Panc1 (cell line): ENCODE measurements at regions not wholly inside any gene's neighbourhood (a gene's known extent, or its start where the extent isn't known, plus 50 kb on each side); places are given as distances from the start of the nearest gene placed in this dataset.

Source experiments
- ATAC-seq: fragments of 200-7000 bp; cut with Tn5 transposase; 2 replicates; pipeline ENCODE4 v1.9.1; 2020; ENCODE audit warnings: mild to moderate bottlenecking, moderate library complexity
- BruUV-seq: library from RNA; stranded (reverse); fragments of 400-500 nt; replicated peaks from 2 replicates; lab custom pipeline; 2021; lab: Mats Ljungman, UMichigan
- CTCF ChIA-PET: fragments of 300-600 bp; sonication (Branson Sonifier 250); formaldehyde crosslinking; loops from one replicate; lab custom pipeline; 2022; ENCODE audit warnings: antibody characterized with exemption; lab: Charles Lee
- POLR2A ChIA-PET: fragments of 300-600 bp; sonication (Branson Sonifier 250); formaldehyde crosslinking; loops from one replicate; lab custom pipeline; 2022; ENCODE audit warnings: antibody characterized with exemption; lab: Charles Lee
- DNase-seq: peaks from one replicate; pipeline ENCODE4 v3.0.0-alpha.2; 2010; ENCODE audit warnings: low read depth, low spot score
- H3K27ac ChIP-seq: 2 replicates; pipeline ENCODE4 v1.5.1; 2011; ENCODE audit warnings: mild to moderate bottlenecking, low read length, inconsistent platforms
- H3K27me3 ChIP-seq: fragments of 200-500 bp; sonication (Bioruptor generic); 2 replicates; pipeline ENCODE4 v1.6.0; 2014; ENCODE audit warnings: low read length, inconsistent platforms; ENCODE audit not compliant: control insufficient read depth, insufficient read depth
- H3K36me3 ChIP-seq: fragments of 200-500 bp; sonication (Bioruptor generic); 2 replicates; pipeline ENCODE4 v1.5.1; 2014; ENCODE audit warnings: inconsistent platforms, mild to moderate bottlenecking, low read length, moderate library complexity; ENCODE audit not compliant: control insufficient read depth, insufficient read depth
- H3K4me1 ChIP-seq: 2 replicates; pipeline ENCODE4 v1.5.1; 2011; ENCODE audit warnings: inconsistent platforms, mild to moderate bottlenecking, low read length, moderate library complexity; ENCODE audit not compliant: control insufficient read depth, insufficient read depth
- H3K4me3 ChIP-seq, 2 experiments: 2 replicates each; pipeline ENCODE4 v1.5.1; 2011 to 2012; ENCODE audit warnings: low read depth in 2 of 2, low read length in 2 of 2, mild to moderate bottlenecking in 2 of 2, inconsistent platforms in 1 of 2, moderate library complexity in 1 of 2
- H3K9me3 ChIP-seq: fragments of 200-500 bp; sonication (Bioruptor generic); 2 replicates; pipeline ENCODE4 v1.5.1; 2014; ENCODE audit warnings: low read depth, mild to moderate bottlenecking, inconsistent platforms, low read length, moderate library complexity; ENCODE audit not compliant: control insufficient read depth, insufficient read depth
- POLR2AphosphoS5 ChIP-seq: IDR thresholded peaks from 2 replicates; pipeline ENCODE4 v1.6.1; 2012; ENCODE audit warnings: mild to moderate bottlenecking, low read depth, low read length, moderate library complexity
- SIN3A ChIP-seq: IDR thresholded peaks from 2 replicates; pipeline ENCODE4 v1.6.1; 2012; ENCODE audit warnings: low read depth, mild to moderate bottlenecking, low read length, moderate library complexity, borderline replicate concordance; ENCODE audit not compliant: insufficient read depth
- TCF7L2 ChIP-seq: IDR thresholded peaks from 2 replicates; pipeline ENCODE4 v1.6.1; 2011; ENCODE audit warnings: mild to moderate bottlenecking, low read depth, low read length, inconsistent platforms
- in situ Hi-C: cut with HindIII; loops from 2 replicates; pipeline ENCODE4 v1.10.0; 2016; ENCODE audit warnings: low sequenced_read_pairs, low pct_unique_long_range_greater_than_20kb
- intact Hi-C: fragments of 100-400 bp; cut with micrococcal nuclease; formaldehyde crosslinking; loops from one replicate; pipeline ENCODE4 v1.10.0; 2022; ENCODE audit not compliant: unreplicated experiment
- TF ChIP-seq, protein P1 (sequence below): fragments of 450-650 bp; IDR thresholded peaks from 2 replicates; pipeline ENCODE4 v1.5.1; 2017; ENCODE audit warnings: mild to moderate bottlenecking
- TF ChIP-seq, protein P2 (sequence below), 2 experiments: IDR thresholded peaks; 2 replicates each; pipeline ENCODE4 v1.6.1; 2011 to 2012; ENCODE audit warnings: low read depth in 2 of 2, control low read depth in 1 of 2, low read length in 1 of 2, mild to moderate bottlenecking in 1 of 2, moderate library complexity in 1 of 2; ENCODE audit not compliant: insufficient read depth in 1 of 2

DNA sequence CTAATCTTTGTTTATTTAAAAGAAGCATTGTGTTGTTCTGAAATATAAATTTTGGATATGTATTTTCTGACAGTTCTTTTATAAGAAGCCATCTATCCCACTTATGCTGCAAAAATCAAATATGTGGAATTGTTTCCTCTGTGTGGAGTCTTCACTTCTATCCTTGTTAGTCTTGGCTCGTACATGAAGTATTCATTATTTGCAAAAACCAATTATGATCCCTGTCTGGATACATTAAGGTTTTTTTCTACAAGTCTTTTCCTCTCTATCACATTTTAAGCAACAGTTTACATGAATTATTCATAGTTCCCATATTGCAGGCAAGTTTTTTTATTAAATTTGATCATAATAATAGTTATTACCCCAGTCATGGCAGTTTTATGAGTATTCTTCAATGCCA lies 490.8 kb upstream of the GJE1 start:
- in situ Hi-C loops, result no loop called here
- no peak for DNase-seq
- H3K36me3 ChIP-seq, result no peaks in the 10 kb centered on the region
- ChIA-PET POLR2A (no interaction called here), CTCF (no interaction called here)
- no peak overlapping the region for H3K27ac ChIP-seq
- H3K4me3 ChIP-seq, result no peak overlapping the region
- H3K9me3 ChIP-seq, result no peaks in the 10 kb centered on the region
- ATAC-seq, result no peak
- TF ChIP-seq, protein P1, sequence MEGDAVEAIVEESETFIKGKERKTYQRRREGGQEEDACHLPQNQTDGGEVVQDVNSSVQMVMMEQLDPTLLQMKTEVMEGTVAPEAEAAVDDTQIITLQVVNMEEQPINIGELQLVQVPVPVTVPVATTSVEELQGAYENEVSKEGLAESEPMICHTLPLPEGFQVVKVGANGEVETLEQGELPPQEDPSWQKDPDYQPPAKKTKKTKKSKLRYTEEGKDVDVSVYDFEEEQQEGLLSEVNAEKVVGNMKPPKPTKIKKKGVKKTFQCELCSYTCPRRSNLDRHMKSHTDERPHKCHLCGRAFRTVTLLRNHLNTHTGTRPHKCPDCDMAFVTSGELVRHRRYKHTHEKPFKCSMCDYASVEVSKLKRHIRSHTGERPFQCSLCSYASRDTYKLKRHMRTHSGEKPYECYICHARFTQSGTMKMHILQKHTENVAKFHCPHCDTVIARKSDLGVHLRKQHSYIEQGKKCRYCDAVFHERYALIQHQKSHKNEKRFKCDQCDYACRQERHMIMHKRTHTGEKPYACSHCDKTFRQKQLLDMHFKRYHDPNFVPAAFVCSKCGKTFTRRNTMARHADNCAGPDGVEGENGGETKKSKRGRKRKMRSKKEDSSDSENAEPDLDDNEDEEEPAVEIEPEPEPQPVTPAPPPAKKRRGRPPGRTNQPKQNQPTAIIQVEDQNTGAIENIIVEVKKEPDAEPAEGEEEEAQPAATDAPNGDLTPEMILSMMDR, result no peak
- TF ChIP-seq SIN3A (no peak), TCF7L2 (no peak), POLR2AphosphoS5 (no peak)
- TF ChIP-seq, protein P2, sequence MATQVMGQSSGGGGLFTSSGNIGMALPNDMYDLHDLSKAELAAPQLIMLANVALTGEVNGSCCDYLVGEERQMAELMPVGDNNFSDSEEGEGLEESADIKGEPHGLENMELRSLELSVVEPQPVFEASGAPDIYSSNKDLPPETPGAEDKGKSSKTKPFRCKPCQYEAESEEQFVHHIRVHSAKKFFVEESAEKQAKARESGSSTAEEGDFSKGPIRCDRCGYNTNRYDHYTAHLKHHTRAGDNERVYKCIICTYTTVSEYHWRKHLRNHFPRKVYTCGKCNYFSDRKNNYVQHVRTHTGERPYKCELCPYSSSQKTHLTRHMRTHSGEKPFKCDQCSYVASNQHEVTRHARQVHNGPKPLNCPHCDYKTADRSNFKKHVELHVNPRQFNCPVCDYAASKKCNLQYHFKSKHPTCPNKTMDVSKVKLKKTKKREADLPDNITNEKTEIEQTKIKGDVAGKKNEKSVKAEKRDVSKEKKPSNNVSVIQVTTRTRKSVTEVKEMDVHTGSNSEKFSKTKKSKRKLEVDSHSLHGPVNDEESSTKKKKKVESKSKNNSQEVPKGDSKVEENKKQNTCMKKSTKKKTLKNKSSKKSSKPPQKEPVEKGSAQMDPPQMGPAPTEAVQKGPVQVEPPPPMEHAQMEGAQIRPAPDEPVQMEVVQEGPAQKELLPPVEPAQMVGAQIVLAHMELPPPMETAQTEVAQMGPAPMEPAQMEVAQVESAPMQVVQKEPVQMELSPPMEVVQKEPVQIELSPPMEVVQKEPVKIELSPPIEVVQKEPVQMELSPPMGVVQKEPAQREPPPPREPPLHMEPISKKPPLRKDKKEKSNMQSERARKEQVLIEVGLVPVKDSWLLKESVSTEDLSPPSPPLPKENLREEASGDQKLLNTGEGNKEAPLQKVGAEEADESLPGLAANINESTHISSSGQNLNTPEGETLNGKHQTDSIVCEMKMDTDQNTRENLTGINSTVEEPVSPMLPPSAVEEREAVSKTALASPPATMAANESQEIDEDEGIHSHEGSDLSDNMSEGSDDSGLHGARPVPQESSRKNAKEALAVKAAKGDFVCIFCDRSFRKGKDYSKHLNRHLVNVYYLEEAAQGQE (IDR thresholded peaks at IDR 0.05; ENCODE audit: insufficient read depth in 1 of 2, low read depth in 2 of 2, low read length in 1 of 2), result no peak
- BruUV-seq, result no TSS peak
- intact Hi-C loops, result no loop called here
- no peaks in the 10 kb centered on the region for H3K4me1 ChIP-seq
- H3K27me3 ChIP-seq, result no peaks in the 10 kb centered on the region

DNA sequence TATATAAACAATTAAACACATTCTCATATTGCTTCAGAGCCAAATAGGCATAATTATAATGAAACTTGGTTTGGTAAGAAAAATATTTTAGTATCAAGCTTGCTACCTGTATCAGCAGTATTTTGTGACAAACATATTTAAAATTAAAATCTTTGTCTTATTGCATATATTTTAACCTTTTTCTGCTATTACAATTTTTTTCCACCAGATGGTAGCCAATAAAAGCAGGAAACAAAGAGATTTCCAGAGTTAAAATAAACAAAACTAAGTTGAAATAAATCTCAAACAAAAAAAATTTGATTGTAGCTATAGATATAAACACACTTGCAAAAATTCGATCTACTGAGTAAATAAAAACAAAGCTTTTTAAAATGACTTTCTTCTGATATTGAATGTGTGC lies 491.3 kb upstream of the GJE1 start:
- BruUV-seq, result no TSS peak
- intact Hi-C loops, result no loop called here
- ChIA-PET CTCF (no interaction called here), POLR2A (interaction anchor here (0.6 kb wide), 1 partner anchor 229 kb away, joined by 3 read pairs; no protein-coding TSS in a partner anchor)
- no peaks in the 10 kb centered on the region for H3K27me3 ChIP-seq
- H3K4me3 ChIP-seq, result no peak overlapping the region
- H3K4me1 ChIP-seq, result no peaks in the 10 kb centered on the region
- no peaks in the 10 kb centered on the region for H3K36me3 ChIP-seq
- ATAC-seq (no peak), DNase-seq (no peak)
- in situ Hi-C loops, result no loop called here
- no peak for TF ChIP-seq TCF7L2
- TF ChIP-seq, protein P2 (IDR thresholded peaks at IDR 0.05; ENCODE audit: insufficient read depth in 1 of 2, low read depth in 2 of 2, low read length in 1 of 2), result no peak
- TF ChIP-seq, protein P1, result no peak
- TF ChIP-seq SIN3A, result no peak
- no peak for TF ChIP-seq POLR2AphosphoS5
- H3K9me3 ChIP-seq, result no peaks in the 10 kb centered on the region
- H3K27ac ChIP-seq, result no peak overlapping the region
